ENCODE measurements at regions not wholly inside any gene's neighbourhood (a gene's known extent, or its start where the extent isn't known, plus 50 kb on each side); places are given as distances from the start of the nearest gene placed in this dataset.

DNA sequence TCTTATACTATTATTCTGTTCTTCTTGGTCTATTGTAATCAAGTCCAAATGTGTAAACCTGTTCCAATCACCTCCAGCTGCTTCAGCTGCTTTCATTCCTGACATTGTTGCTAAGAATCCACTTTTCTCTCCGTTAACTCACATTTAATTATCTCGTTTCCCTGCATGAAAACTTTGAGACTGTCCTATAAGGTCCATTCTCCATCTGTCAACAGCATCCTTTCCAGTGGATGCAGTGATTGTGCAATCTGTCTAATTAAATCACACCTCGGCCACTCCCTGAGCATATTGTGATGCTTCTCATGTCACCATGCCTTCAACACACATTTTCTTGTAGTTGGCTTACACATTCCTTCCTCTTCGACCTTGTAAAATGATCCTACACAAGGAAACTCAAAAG is 1626.9 kb upstream of the SLC10A2 start:
- H2AK5ac ChIP-seq (ENCODE audit: low read depth, low read length): no peak overlapping the region
- DNase-seq (no peak), ATAC-seq (ENCODE audit: low read depth) (no peak)
- H3K4me2 ChIP-seq (ENCODE audit: low read depth, low read length): no peak overlapping the region
- H3K27me3 ChIP-seq (ENCODE audit: control insufficient read depth, insufficient read depth, low read length): no peaks in the 10 kb centered on the region
- H3K9me1 ChIP-seq (ENCODE audit: insufficient read depth, low read length): no peaks in the 10 kb centered on the region
- H2BK20ac ChIP-seq (ENCODE audit: low read depth, low read length): no peak overlapping the region
- H4K20me1 ChIP-seq (ENCODE audit: insufficient read depth, low read length): no peaks in the 10 kb centered on the region
- ChIA-PET POLR2A (ENCODE audit: unreplicated experiment) (no interaction called here), CTCF (no interaction called here)
- no peak overlapping the region for H3K14ac ChIP-seq (replicated peaks; ENCODE audit: low read depth, low read length)
- H3K9ac ChIP-seq (ENCODE audit: low read depth, low read length): no peak overlapping the region
- in situ Hi-C loops (cut with MboI; ENCODE audit: low sequenced_read_pairs) (no loop called here), intact Hi-C loops (cut with micrococcal nuclease) (no loop called here), dilution Hi-C loops (cut with HindIII; ENCODE audit: low sequenced_read_pairs, unreplicated experiment) (no loop called here)
- no peak overlapping the region for H4K5ac ChIP-seq (ENCODE audit: low read depth, low read length)
- no peak overlapping the region for H2AK9ac ChIP-seq (replicated peaks; ENCODE audit: low read depth, low read length, poor library complexity)
- H3K18ac ChIP-seq (ENCODE audit: low read depth, low read length): no peak overlapping the region
- no peak overlapping the region for H2BK120ac ChIP-seq (ENCODE audit: low read depth, low read length)
- H3K4me3 ChIP-seq (ENCODE audit: insufficient read depth, low read depth, low read length): no peak overlapping the region
- no peak overlapping the region for H3K27ac ChIP-seq (ENCODE audit: insufficient read depth, low read length)
- H3K79me1 ChIP-seq (ENCODE audit: low read depth in 1 of 2, low read length in 2 of 2): no peaks in the 10 kb centered on the region
- H4K8ac ChIP-seq (ENCODE audit: low read depth in 2 of 2, low read length in 2 of 2): no peak overlapping the region
- no peak overlapping the region for H2AFZ ChIP-seq (replicated peaks; ENCODE audit: low read length, poor library complexity)
- H3K36me3 ChIP-seq (ENCODE audit: control insufficient read depth, insufficient read depth, low read length): no peaks in the 10 kb centered on the region
- peak; percentile 68 for TF ChIP-seq CEBPB (IDR thresholded peaks at IDR 0.05; ENCODE audit: low read depth, low read length)
- TF ChIP-seq RFX5 (IDR thresholded peaks at IDR 0.05; ENCODE audit: low read depth, low read length): no peak
- H4K91ac ChIP-seq (ENCODE audit: insufficient read depth, low read depth, low read length): no peak overlapping the region
- H3K23ac ChIP-seq (ENCODE audit: low read depth, low read length): no peak overlapping the region
- no peak overlapping the region for H3K4ac ChIP-seq (ENCODE audit: low read depth, low read length)
- no peak overlapping the region for H2BK15ac ChIP-seq (ENCODE audit: low read depth, low read length)
- no peaks in the 10 kb centered on the region for H3K4me1 ChIP-seq (ENCODE audit: control insufficient read depth, insufficient read depth, low read length)
- 63% methylated on average over 2 of the region's 4 CpGs; no CpG with 5 or more reads in 1 of the 2 experiments for WGBS, 2 experiments (ENCODE audit: extremely low coverage in 2 of 2, insufficient read length in 1 of 2)
- no peak overlapping the region for H2BK5ac ChIP-seq (ENCODE audit: low read depth, low read length, poor library complexity, severe bottlenecking)
- no TSS peak for BruUV-seq (replicated peaks)
- H3K9me3 ChIP-seq (ENCODE audit: control insufficient read depth, insufficient read depth, low read length): no peaks in the 10 kb centered on the region
- no peak overlapping the region for H3K56ac ChIP-seq (ENCODE audit: extremely low read depth, insufficient read depth, low read length)

Measured in IMR-90 (cell line).